WTC11 (cell line): ENCODE measurements at regions not wholly inside any gene's neighbourhood (a gene's known extent, or its start where the extent isn't known, plus 50 kb on each side); places are given as distances from the start of the nearest gene placed in this dataset.

Experiments
- ATAC-seq: fragments of 200-7000 bp; cut with Tn5 transposase; 2 replicates; pipeline ENCODE4 v1.10.0; 2021; ENCODE audit warnings: mild to moderate bottlenecking, moderate library complexity
- CTCF ChIA-PET: fragments of 300-600 bp; sonication (Branson Sonifier 250); formaldehyde crosslinking; loops from one replicate; lab custom pipeline; 2021; ENCODE audit warnings: antibody characterized with exemption; lab: Charles Lee
- POLR2A ChIA-PET: fragments of 350-600 bp; sonication (Branson Sonifier 250); formaldehyde crosslinking; loops from one replicate; lab custom pipeline; 2021; ENCODE audit warnings: antibody characterized with exemption; lab: Charles Lee
- DNase-seq: peaks from one replicate; pipeline ENCODE4 v3.0.0; 2021; ENCODE audit warnings: low spot score
- H3K27ac Mint-ChIP-seq: 2 replicates; pipeline ENCODE4 v1.8.0; 2021; ENCODE audit warnings: mixed read lengths
- H3K27me3 Mint-ChIP-seq: 2 replicates; pipeline ENCODE4 v1.8.0; 2021; ENCODE audit warnings: low read depth, mild to moderate bottlenecking, moderate library complexity, mixed read lengths
- H3K36me3 Mint-ChIP-seq: 2 replicates; pipeline ENCODE4 v1.8.0; 2021; ENCODE audit warnings: mixed read lengths
- H3K4me1 Mint-ChIP-seq: 2 replicates; pipeline ENCODE4 v1.8.0; 2022; ENCODE audit warnings: mixed read lengths
- H3K4me3 Mint-ChIP-seq: 2 replicates; pipeline ENCODE4 v1.8.0; 2021; ENCODE audit warnings: mild to moderate bottlenecking, moderate library complexity, mixed read lengths
- H3K9me3 Mint-ChIP-seq: 2 replicates; pipeline ENCODE4 v1.8.0; 2021; ENCODE audit warnings: mixed read lengths
- CDX4 ChIP-seq: fragments of 250-450 bp; sonication (Bioruptor Pico); IDR thresholded peaks from 2 replicates; pipeline ENCODE4 v1.9.0; 2021; ENCODE audit warnings: moderate library complexity, mild to moderate bottlenecking, inconsistent platforms, borderline replicate concordance
- GABPB1 ChIP-seq: sonication (generic); formaldehyde crosslinking; IDR thresholded peaks from 2 replicates; pipeline ENCODE4 v1.8.1; 2023; ENCODE audit warnings: mild to moderate bottlenecking, missing genetic modification reagents
- JAZF1 ChIP-seq: fragments of 250-450 bp; sonication (Bioruptor Pico); IDR thresholded peaks from 2 replicates; pipeline ENCODE4 v1.9.0; 2021; ENCODE audit warnings: moderate library complexity, mild to moderate bottlenecking, inconsistent platforms
- KAT7 ChIP-seq: sonication (generic); formaldehyde crosslinking; IDR thresholded peaks from 2 replicates; pipeline ENCODE4 v1.8.1; 2023; ENCODE audit warnings: missing genetic modification reagents, mild to moderate bottlenecking, borderline replicate concordance
- MXD4 ChIP-seq: fragments of 250-450 bp; sonication (Bioruptor Pico); IDR thresholded peaks from 2 replicates; pipeline ENCODE4 v1.8.0; 2021; ENCODE audit warnings: mild to moderate bottlenecking, moderate library complexity, borderline replicate concordance
- MYBL2 ChIP-seq: sonication (generic); formaldehyde crosslinking; IDR thresholded peaks from 2 replicates; pipeline ENCODE4 v1.8.1; 2023; ENCODE audit warnings: mild to moderate bottlenecking, moderate library complexity, missing genetic modification reagents
- TP53 ChIP-seq: sonication (generic); formaldehyde crosslinking; IDR thresholded peaks from 2 replicates; pipeline ENCODE4 v1.8.1; 2023; ENCODE audit warnings: mild to moderate bottlenecking, missing genetic modification reagents
- ZBTB21 ChIP-seq: sonication (generic); formaldehyde crosslinking; IDR thresholded peaks from 2 replicates; pipeline ENCODE4 v1.8.1; 2023; ENCODE audit warnings: mild to moderate bottlenecking, missing genetic modification reagents, borderline replicate concordance
- ZNF121 ChIP-seq: sonication (generic); formaldehyde crosslinking; IDR thresholded peaks from 2 replicates; pipeline ENCODE4 v1.8.0; 2023; ENCODE audit warnings: missing genetic modification reagents
- ZNF138 ChIP-seq: sonication (generic); formaldehyde crosslinking; conservative IDR thresholded peaks from 2 replicates; pipeline ENCODE4 v1.8.1; 2022; ENCODE audit warnings: mild to moderate bottlenecking, moderate library complexity, missing genetic modification reagents
- ZNF232 ChIP-seq: sonication (generic); formaldehyde crosslinking; IDR thresholded peaks from 2 replicates; pipeline ENCODE4 v1.8.0; 2022; ENCODE audit warnings: mild to moderate bottlenecking, missing genetic modification reagents
- ZNF423 ChIP-seq: fragments of 250-450 bp; sonication (Bioruptor Pico); IDR thresholded peaks from 2 replicates; pipeline ENCODE4 v2.1.2; 2022; ENCODE audit warnings: mild to moderate bottlenecking, moderate library complexity
- TF ChIP-seq, protein P1 (sequence below): sonication (generic); formaldehyde crosslinking; conservative IDR thresholded peaks from 2 replicates; pipeline ENCODE4 v1.8.1; 2022; ENCODE audit warnings: mild to moderate bottlenecking, missing genetic modification reagents
- TF ChIP-seq, protein P2 (sequence below): fragments of 250-450 bp; sonication (Bioruptor Pico); IDR thresholded peaks from 2 replicates; pipeline ENCODE4 v1.9.0; 2021; ENCODE audit warnings: mild to moderate bottlenecking

DNA sequence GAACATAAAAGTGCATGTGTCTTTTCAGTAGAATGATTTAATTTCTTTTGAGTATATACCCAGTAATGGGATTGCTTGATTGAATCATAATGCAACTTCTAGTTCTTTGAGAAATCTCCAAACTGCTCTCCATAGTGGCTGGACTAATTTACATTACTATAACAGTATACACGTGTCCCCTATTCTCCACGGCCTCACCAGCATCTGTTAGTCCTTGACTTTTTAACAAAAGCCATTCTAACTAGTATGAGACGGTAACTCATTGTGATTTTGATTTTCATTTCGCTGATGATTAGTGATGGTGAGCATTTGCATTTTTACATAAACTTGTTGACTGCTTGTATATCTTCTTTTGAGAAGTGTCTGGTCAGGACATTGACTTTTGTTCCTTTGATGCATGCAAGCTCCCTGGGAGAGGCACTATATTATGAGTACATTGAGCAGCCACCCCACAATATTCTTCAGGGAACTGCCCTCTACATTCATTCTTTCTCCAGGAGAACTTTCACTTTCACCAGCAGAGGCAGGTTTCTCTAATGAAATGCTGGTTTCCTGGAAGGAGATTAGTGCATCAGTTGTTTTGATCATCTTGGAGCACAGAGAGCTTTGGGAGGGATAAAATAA lies 51.9 kb upstream of the LPGAT1 start:
- TF ChIP-seq GABPB1 (CRISPR knock-in tag) (no peak), MXD4 (no peak), MYBL2 (CRISPR knock-in tag) (no peak), TP53 (CRISPR knock-in tag) (no peak), CDX4 (CRISPR knock-in tag) (no peak), ZNF423 (CRISPR knock-in tag) (no peak), ZNF121 (CRISPR knock-in tag) (no peak), KAT7 (CRISPR knock-in tag) (no peak), ZNF138 (no peak), ZNF232 (no peak), ZBTB21 (CRISPR knock-in tag) (no peak), JAZF1 (CRISPR knock-in tag) (no peak)
- TF ChIP-seq, protein P1, sequence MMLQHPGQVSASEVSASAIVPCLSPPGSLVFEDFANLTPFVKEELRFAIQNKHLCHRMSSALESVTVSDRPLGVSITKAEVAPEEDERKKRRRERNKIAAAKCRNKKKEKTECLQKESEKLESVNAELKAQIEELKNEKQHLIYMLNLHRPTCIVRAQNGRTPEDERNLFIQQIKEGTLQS (CRISPR knock-in tag): no peak
- TF ChIP-seq, protein P2, sequence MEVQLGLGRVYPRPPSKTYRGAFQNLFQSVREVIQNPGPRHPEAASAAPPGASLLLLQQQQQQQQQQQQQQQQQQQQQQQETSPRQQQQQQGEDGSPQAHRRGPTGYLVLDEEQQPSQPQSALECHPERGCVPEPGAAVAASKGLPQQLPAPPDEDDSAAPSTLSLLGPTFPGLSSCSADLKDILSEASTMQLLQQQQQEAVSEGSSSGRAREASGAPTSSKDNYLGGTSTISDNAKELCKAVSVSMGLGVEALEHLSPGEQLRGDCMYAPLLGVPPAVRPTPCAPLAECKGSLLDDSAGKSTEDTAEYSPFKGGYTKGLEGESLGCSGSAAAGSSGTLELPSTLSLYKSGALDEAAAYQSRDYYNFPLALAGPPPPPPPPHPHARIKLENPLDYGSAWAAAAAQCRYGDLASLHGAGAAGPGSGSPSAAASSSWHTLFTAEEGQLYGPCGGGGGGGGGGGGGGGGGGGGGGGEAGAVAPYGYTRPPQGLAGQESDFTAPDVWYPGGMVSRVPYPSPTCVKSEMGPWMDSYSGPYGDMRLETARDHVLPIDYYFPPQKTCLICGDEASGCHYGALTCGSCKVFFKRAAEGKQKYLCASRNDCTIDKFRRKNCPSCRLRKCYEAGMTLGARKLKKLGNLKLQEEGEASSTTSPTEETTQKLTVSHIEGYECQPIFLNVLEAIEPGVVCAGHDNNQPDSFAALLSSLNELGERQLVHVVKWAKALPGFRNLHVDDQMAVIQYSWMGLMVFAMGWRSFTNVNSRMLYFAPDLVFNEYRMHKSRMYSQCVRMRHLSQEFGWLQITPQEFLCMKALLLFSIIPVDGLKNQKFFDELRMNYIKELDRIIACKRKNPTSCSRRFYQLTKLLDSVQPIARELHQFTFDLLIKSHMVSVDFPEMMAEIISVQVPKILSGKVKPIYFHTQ: no peak
- Mint-ChIP-seq H3K27ac (no peak overlapping the region), H3K36me3 (no peaks in the 10 kb centered on the region), H3K4me3 (no peak overlapping the region), H3K27me3 (no peaks in the 10 kb centered on the region; the same call in 1 of the 2 replicates), H3K9me3 (peaks cover 26% of the 10 kb centered on the region), H3K4me1 (no peaks in the 10 kb centered on the region)
- no peak for DNase-seq
- POLR2A ChIA-PET: no interaction called here
- no peak for ATAC-seq
- CTCF ChIA-PET: interaction anchor here (1.1 kb wide), 1 partner anchor 202 kb away, joined by 3 read pairs; no protein-coding TSS in a partner anchor
